Activated T-cell treated with anti-CD3 and anti-CD28 coated beads, Interleukin-2, amount 50 U/mL, for 4 hours (primary cell): ENCODE measurements at regions not wholly inside any gene's neighbourhood (a gene's known extent, or its start where the extent isn't known, plus 50 kb on each side); places are given as distances from the start of the nearest gene placed in this dataset.
"Not testable (repeated sequence)": the region's sequence is repeated elsewhere in the genome, so short reads cannot be mapped to it uniquely, and the experiment has no call there.

Experiments
- ATAC-seq, 2 donors: fragments of 200-7000 bp; cut with Tn5 transposase; one replicate each; pipeline ENCODE4 v1.10.0; 2021
- DNase-seq: peaks from one replicate; pipeline ENCODE4 v3.0.0-alpha.2; 2020
- H3K27me3 Mint-ChIP-seq: one replicate; pipeline ENCODE4 v1.8.0; 2021; ENCODE audit warnings: low read depth, mixed read lengths
- H3K36me3 Mint-ChIP-seq: one replicate; pipeline ENCODE4 v1.8.0; 2022; ENCODE audit warnings: mixed read lengths; ENCODE audit not compliant: insufficient read depth
- H3K4me1 Mint-ChIP-seq: one replicate; pipeline ENCODE4 v1.8.0; 2021; ENCODE audit warnings: low read depth, mixed read lengths
- H3K4me3 Mint-ChIP-seq: one replicate; pipeline ENCODE4 v1.8.0; 2021; ENCODE audit warnings: mild to moderate bottlenecking, moderate library complexity, mixed read lengths
- H3K9me3 Mint-ChIP-seq: one replicate; pipeline ENCODE4 v1.8.0; 2021; ENCODE audit warnings: mixed read lengths

- Mint-ChIP-seq H3K36me3 (no peaks in the 10 kb centered on the region), H3K4me3 (no peak overlapping the region), H3K4me1 (no peaks in the 10 kb centered on the region), H3K9me3 (no peaks in the 10 kb centered on the region), H3K27me3 (no peaks in the 10 kb centered on the region)
- ATAC-seq: no peak
- no peak for DNase-seq
These were observed 67.6 kb upstream of the TSPAN2 start for GRCh38 chr1:115156826-115157468.

DNA sequence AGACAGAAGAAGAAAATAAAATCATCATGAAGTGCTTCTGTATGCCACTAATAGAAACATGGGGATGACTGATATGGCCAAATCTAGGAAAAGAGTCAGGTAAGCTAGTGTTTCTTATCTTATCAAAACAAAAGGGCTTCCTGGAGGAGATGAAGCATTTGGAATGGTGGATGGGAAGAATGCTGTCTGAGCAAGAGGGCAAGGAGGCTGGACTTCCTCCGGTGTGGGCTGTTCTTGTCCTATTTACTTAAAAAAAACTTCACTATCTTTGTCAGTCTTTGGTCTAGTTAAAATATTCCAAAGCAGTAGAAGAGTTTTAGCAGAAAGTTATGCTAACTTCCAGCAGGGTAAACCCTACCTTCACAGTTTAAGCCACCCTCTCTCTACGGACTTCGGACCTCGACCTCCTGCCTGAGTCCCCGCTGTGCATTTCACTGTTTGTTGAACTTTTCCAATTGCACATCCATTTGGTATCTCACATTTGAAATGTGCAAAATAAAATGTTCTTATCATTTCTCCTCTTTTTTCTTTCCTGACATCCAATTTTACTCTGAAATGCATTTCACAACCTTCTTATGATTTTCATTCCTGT is 64.8 kb upstream of the TSPAN2 start:
- no peak overlapping the region for H3K4me3 Mint-ChIP-seq
- H3K4me1 Mint-ChIP-seq: no peaks in the 10 kb centered on the region
- ATAC-seq: no peak
- H3K36me3 Mint-ChIP-seq: no peaks in the 10 kb centered on the region
- H3K27me3 Mint-ChIP-seq: no peaks in the 10 kb centered on the region
- no peak for DNase-seq
- no peaks in the 10 kb centered on the region for H3K9me3 Mint-ChIP-seq

GRCh38 chr1:115147928-115148327 is 58.6 kb upstream of the TSPAN2 start:
- not testable (repeated sequence) for ATAC-seq

DNA sequence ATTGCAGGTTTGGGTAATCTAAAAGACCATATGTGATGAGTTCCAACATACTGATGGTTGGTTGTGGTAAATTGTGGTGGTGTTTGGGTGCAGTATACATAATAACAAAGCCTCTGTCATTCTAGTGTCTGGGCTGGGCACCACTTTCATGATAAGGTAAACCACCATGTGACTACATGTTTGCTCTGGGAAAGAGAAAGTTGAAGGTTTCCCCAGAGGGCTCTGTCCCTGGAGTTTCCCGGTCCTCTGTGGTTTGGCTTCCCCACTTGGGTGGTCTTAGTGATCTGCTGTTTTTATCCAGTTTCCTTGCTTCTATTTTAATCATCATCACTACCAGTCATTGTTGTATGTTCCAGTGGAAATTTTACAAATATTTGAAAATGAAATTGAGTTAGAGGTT is 55.9 kb upstream of the TSPAN2 start:
- H3K27me3 Mint-ChIP-seq: peaks cover 40% of the 10 kb centered on the region
- ATAC-seq (no peak), DNase-seq (no peak)
- no peaks in the 10 kb centered on the region for H3K36me3 Mint-ChIP-seq
- no peaks in the 10 kb centered on the region for H3K9me3 Mint-ChIP-seq
- H3K4me1 Mint-ChIP-seq: peaks cover 5% of the 10 kb centered on the region
- H3K4me3 Mint-ChIP-seq: no peak overlapping the region

More at GRCh38 chr1:115147928-115148327, 58.6 kb upstream of the TSPAN2 start:
- H3K4me1 Mint-ChIP-seq, H3K36me3 Mint-ChIP-seq, H3K9me3 Mint-ChIP-seq, DNase-seq: not testable (repeated sequence)
- Mint-ChIP-seq H3K4me3 (peak overlapping the region; percentile 22), H3K27me3 (peaks cover 30% of the 10 kb centered on the region)

- peaks cover 45% of the 10 kb centered on the region for H3K27me3 Mint-ChIP-seq
- no peak for ATAC-seq
- H3K9me3 Mint-ChIP-seq: no peaks in the 10 kb centered on the region
- no peaks in the 10 kb centered on the region for H3K36me3 Mint-ChIP-seq
- DNase-seq: no peak
- H3K4me3 Mint-ChIP-seq: no peak overlapping the region
- H3K4me1 Mint-ChIP-seq: peaks cover 5% of the 10 kb centered on the region
These were observed 54.9 kb upstream of the TSPAN2 start for GRCh38 chr1:115144176-115144575.

DNA sequence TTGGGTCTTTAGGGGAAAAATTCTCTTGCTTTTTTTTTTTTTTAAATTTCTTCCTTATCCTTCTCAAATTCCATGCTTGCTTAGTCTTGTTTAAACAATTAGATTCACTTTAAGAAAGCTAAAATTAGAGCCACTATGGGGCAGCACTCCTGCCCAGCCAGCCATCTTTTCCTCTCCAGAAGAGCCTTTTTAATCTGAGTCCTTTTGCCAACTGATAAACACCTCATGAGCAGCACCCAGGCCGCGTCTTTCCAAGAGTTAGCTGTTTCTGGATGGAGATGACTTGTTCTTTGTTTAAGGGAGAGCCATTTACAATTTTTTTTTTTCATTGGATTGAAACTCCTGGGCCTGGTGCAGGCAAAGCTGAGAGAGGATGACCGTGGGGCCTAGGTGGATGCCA is 53.3 kb upstream of the TSPAN2 start:
- DNase-seq (no peak), ATAC-seq (no peak)
- Mint-ChIP-seq H3K27me3 (peaks cover 56% of the 10 kb centered on the region), H3K4me3 (no peak overlapping the region), H3K4me1 (peaks cover 2% of the 10 kb centered on the region), H3K36me3 (no peaks in the 10 kb centered on the region), H3K9me3 (no peaks in the 10 kb centered on the region)

DNA sequence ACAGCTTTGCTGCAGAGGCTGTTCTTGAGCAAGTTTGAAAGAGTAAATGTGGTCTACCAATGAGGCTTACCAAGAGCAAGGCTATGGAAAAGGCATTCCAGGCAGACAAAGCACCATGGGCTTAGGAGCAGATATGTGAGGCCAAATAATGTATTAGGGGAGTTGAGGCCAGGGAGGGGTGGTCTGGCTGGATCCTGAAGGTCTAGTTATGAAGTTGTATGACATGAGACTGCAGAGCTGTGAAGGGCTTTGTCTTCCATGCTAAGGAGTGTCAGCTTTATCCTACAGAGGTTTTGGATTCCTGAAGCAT is 51.8 kb upstream of the TSPAN2 start:
- H3K36me3 Mint-ChIP-seq: no peaks in the 10 kb centered on the region
- no peaks in the 10 kb centered on the region for H3K9me3 Mint-ChIP-seq
- H3K4me3 Mint-ChIP-seq: no peak overlapping the region
- ATAC-seq: no peak
- DNase-seq: no peak
- H3K4me1 Mint-ChIP-seq: no peaks in the 10 kb centered on the region
- peaks cover 43% of the 10 kb centered on the region for H3K27me3 Mint-ChIP-seq

DNA sequence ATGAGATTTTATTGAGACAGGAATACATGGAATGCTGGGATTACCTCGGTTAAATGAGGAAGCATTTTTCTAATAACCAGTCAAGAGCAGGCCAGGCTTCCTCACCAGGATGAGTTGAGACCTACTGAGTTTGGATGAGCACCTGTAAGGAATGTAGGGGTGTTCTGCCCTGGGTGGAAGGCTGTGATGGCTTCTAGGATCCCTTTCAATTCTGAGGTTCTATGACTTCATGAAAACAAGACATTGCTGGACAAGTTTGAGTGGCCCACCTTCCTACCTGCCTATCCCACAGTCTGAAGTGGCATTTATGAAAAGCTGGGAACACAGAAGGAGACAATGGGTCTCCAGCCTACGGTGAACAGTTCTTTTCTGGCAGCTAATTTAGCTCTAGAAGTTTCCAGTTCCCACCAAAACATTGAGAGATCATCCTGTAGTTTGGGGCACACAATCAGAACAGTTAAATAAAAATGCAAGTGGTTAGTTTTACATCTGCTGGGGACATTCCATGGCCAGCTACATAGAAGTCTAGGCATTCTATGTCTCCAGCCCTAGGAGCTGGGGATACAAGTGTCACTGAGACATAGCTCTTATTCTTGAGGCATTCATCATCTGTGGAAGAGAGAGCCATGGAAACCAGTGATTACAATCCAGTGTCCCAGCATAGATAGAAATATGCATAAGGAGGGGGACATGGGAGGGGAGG is 51.3 kb upstream of the TSPAN2 start:
- Mint-ChIP-seq H3K27me3 (peaks cover 39% of the 10 kb centered on the region), H3K4me3 (no peak overlapping the region), H3K9me3 (no peaks in the 10 kb centered on the region), H3K4me1 (no peaks in the 10 kb centered on the region), H3K36me3 (no peaks in the 10 kb centered on the region)
- ATAC-seq: no peak
- DNase-seq: no peak

DNA sequence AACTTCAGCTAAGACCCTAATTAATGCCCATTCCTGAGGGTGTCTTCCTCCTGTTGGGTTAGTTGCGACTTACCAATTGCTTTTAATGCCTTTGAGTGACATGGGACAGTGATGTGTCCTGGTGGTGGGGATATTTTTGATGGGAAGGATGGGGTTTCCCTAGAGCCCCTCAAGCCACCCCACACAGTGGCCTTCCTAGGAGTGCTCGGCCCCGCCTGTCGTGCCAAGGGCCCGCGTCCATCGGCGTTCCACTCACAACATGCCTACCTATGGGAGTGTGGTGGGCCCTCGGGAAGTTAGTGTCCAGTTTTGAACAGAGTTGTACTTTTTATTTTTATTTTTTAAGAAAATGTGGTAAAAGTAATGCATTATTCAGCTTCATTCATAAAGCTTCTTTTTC is 50.1 kb upstream of the TSPAN2 start:
- peaks cover 36% of the 10 kb centered on the region for H3K27me3 Mint-ChIP-seq
- H3K4me3 Mint-ChIP-seq: no peak overlapping the region
- H3K9me3 Mint-ChIP-seq: no peaks in the 10 kb centered on the region
- H3K36me3 Mint-ChIP-seq: no peaks in the 10 kb centered on the region
- H3K4me1 Mint-ChIP-seq: no peaks in the 10 kb centered on the region
- ATAC-seq: no peak
- DNase-seq: no peak
